ENCODE measurements at regions not wholly inside any gene's neighbourhood (a gene's known extent, or its start where the extent isn't known, plus 50 kb on each side); places are given as distances from the start of the nearest gene placed in this dataset.

GRCh38 chr2:190809139-190809764 lies 71.4 kb upstream of the GLS start:
- DNase-seq (ENCODE audit: low read depth in 2 of 2, low spot score in 1 of 2) = no peak

GRCh38 chr2:190809876-190810525 lies 70.6 kb upstream of the GLS start:
- no peak for DNase-seq (ENCODE audit: low read depth in 2 of 2, low spot score in 1 of 2)

- no peak for DNase-seq (ENCODE audit: low read depth in 2 of 2, low spot score in 1 of 2)
Observed at GRCh38 chr2:190810981-190811587, 69.5 kb upstream of the GLS start.

GRCh38 chr2:190811811-190812210 lies 68.8 kb upstream of the GLS start:
- no peak for DNase-seq (ENCODE audit: low read depth in 2 of 2, low spot score in 1 of 2)

- no peak for DNase-seq (ENCODE audit: low read depth in 2 of 2, low spot score in 1 of 2)
Observed at GRCh38 chr2:190812506-190813294, 67.9 kb upstream of the GLS start.

- no peak for DNase-seq (ENCODE audit: low read depth in 2 of 2, low spot score in 1 of 2)
Observed at GRCh38 chr2:190815226-190815625, 65.4 kb upstream of the GLS start.

GRCh38 chr2:190817082-190817481 lies 63.5 kb upstream of the GLS start:
- DNase-seq (ENCODE audit: low read depth in 2 of 2, low spot score in 1 of 2) = no peak

- DNase-seq (ENCODE audit: low read depth in 2 of 2, low spot score in 1 of 2) = no peak
Observed at GRCh38 chr2:190819840-190820301, 60.8 kb upstream of the GLS start.

- no peak for DNase-seq (ENCODE audit: low read depth in 2 of 2, low spot score in 1 of 2)
Observed at GRCh38 chr2:190820416-190820815, 60.2 kb upstream of the GLS start.

GRCh38 chr2:190822043-190822442 lies 58.6 kb upstream of the GLS start:
- DNase-seq (ENCODE audit: low read depth in 2 of 2, low spot score in 1 of 2) = no peak

- no peak for DNase-seq (ENCODE audit: low read depth in 2 of 2, low spot score in 1 of 2)
Observed at GRCh38 chr2:190827720-190828119, 52.9 kb upstream of the GLS start.

GRCh38 chr2:190829642-190830041 lies 51.0 kb upstream of the GLS start:
- no peak for DNase-seq (ENCODE audit: low read depth in 2 of 2, low spot score in 1 of 2)

All from stimulated activated CD8-positive, alpha-beta memory T cell treated with anti-CD3 and anti-CD28 coated beads, Interleukin-4, amount 100 ng/mL, for 4 hours (primary cell).